DOHH2 (cell line): ENCODE measurements at regions not wholly inside any gene's neighbourhood (a gene's known extent, or its start where the extent isn't known, plus 50 kb on each side); places are given as distances from the start of the nearest gene placed in this dataset.

Experiments
- H3F3A ChIP-seq: fragments of 200-600 bp; sonication (generic), shearing (Covaris generic); 2 replicates; pipeline ENCODE4 v1.6.0; 2016; ENCODE audit warnings: antibody characterized with exemption, mild to moderate bottlenecking; ENCODE audit not compliant: control insufficient read depth, insufficient read depth
- H3K27ac ChIP-seq: fragments of 200-600 bp; sonication (generic); 2 replicates; pipeline ENCODE4 v1.5.1; 2014; ENCODE audit warnings: low read depth, mild to moderate bottlenecking, low read length, moderate library complexity
- H3K27me3 ChIP-seq: fragments of 200-600 bp; sonication (generic); 2 replicates; pipeline ENCODE4 v1.6.1; 2014; ENCODE audit warnings: mild to moderate bottlenecking, low read length, mixed read lengths; ENCODE audit not compliant: control insufficient read depth
- H3K36me3 ChIP-seq: fragments of 200-600 bp; sonication (generic); 2 replicates; pipeline ENCODE4 v1.6.1; 2014; ENCODE audit warnings: mild to moderate bottlenecking, low read length, moderate library complexity, mixed read lengths; ENCODE audit not compliant: control insufficient read depth
- H3K4me1 ChIP-seq: fragments of 200-600 bp; sonication (generic); 2 replicates; pipeline ENCODE4 v1.6.1; 2014; ENCODE audit warnings: mild to moderate bottlenecking, low read length, mixed read lengths; ENCODE audit not compliant: control insufficient read depth
- H3K4me2 ChIP-seq: fragments of 200-600 bp; sonication (generic); 2 replicates; pipeline ENCODE4 v1.6.0; 2014; ENCODE audit warnings: mild to moderate bottlenecking, low read length, moderate library complexity
- H3K4me3 ChIP-seq: fragments of 200-600 bp; sonication (generic); 2 replicates; pipeline ENCODE4 v1.5.1; 2014; ENCODE audit warnings: mild to moderate bottlenecking, low read length, mixed read lengths
- H3K79me2 ChIP-seq: fragments of 200-600 bp; sonication (generic); 2 replicates; pipeline ENCODE4 v1.6.1; 2014; ENCODE audit warnings: mild to moderate bottlenecking, low read length, mixed read lengths; ENCODE audit not compliant: control insufficient read depth
- H3K9me2 ChIP-seq: fragments of 200-600 bp; sonication (generic); replicated peaks from 2 replicates; pipeline ENCODE4 v1.6.1; 2014; ENCODE audit warnings: mild to moderate bottlenecking, low read length, mixed read lengths; ENCODE audit not compliant: control insufficient read depth
- H3K9me3 ChIP-seq: fragments of 200-600 bp; sonication (generic); 2 replicates; pipeline ENCODE4 v1.6.1; 2014; ENCODE audit warnings: antibody characterized with exemption, low read length, mixed read lengths; ENCODE audit not compliant: control insufficient read depth, insufficient read depth
- H4K20me1 ChIP-seq: fragments of 200-600 bp; sonication (generic); 2 replicates; pipeline ENCODE4 v1.6.0; 2014; ENCODE audit warnings: low read depth, mild to moderate bottlenecking, antibody characterized with exemption, low read length, moderate library complexity; ENCODE audit not compliant: control insufficient read depth, insufficient read depth
- CTCF ChIP-seq: fragments of 200-600 bp; sonication (generic); IDR thresholded peaks from one replicate; pipeline ENCODE4 v1.5.1; 2014; ENCODE audit warnings: antibody characterized with exemption, mild to moderate bottlenecking, low read depth, low read length; ENCODE audit not compliant: poor library complexity, severe bottlenecking
- EZH2phosphoT487 ChIP-seq: fragments of 200-600 bp; sonication (generic); IDR thresholded peaks from 2 replicates; pipeline ENCODE4 v1.6.1; 2017; ENCODE audit warnings: borderline replicate concordance, mild to moderate bottlenecking, antibody characterized with exemption, low read length, moderate library complexity, mixed read lengths

DNA sequence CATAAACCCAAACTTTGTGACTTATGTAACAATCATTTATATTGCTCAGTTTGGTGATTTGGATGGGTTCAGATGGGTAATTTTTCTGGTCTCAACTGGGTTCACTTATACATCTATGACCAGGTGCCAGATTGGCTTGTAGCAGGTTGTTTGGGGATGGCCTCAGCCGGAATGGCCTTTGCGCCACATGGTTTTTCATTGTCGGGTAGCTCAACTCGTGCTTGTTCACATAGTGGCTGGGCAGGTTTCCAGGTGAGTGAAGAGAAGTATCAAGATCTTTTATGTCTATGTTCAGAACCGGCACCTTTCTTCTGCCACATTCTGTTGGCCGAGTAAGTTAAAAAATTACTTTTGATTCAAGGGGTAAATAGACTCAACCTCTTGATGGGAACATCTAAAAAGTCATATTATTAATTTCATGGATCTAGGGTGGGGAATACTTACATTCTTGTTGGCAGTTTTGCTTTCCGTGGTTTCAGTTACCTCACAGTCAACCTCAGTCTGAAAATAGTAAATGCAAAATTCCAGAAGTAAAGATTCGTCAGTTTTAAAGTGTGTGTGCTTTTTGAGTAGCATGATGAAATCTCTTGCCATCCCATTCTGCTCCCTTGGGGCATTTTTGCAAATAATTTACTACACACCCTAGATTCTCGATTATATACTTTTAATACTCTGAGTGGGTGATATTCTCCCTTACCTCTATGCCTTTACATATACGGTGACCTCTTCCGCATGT, 745.7 kb upstream of the CCDC54 start:
- H4K20me1 ChIP-seq = no peaks in the 10 kb centered on the region
- no peak overlapping the region for H3K27ac ChIP-seq
- H3K9me3 ChIP-seq = no peaks in the 10 kb centered on the region
- H3K4me2 ChIP-seq = no peak overlapping the region
- H3K9me2 ChIP-seq = no peaks in the 10 kb centered on the region
- H3K79me2 ChIP-seq = no peaks in the 10 kb centered on the region
- TF ChIP-seq CTCF (no peak), EZH2phosphoT487 (no peak)
- no peak overlapping the region for H3K4me3 ChIP-seq
- no peaks in the 10 kb centered on the region for H3F3A ChIP-seq
- H3K4me1 ChIP-seq = peaks cover 18% of the 10 kb centered on the region
- no peaks in the 10 kb centered on the region for H3K27me3 ChIP-seq
- no peaks in the 10 kb centered on the region for H3K36me3 ChIP-seq

DNA sequence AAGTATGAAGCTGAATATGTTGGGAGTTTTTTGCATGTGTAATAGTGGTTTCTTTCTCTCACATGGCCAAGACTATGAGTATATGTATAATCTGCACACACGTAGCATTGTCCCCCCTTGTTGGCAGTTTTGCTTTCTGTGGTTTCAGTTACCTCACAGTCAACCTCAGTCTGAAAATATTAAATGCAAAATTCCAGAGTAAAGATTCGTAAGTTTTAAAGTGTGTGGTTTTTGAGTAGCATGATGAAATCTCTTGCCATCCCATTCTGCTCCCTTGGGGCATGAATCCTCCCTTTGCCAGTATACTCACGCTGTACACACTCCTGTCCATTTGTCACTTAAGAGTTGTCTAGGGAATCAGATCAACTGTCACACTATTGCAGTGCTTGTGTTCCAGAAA, 742.0 kb upstream of the CCDC54 start:
- Histone ChIP-seq H4K20me1 (no peaks in the 10 kb centered on the region), H3K79me2 (no peaks in the 10 kb centered on the region), H3K9me3 (no peaks in the 10 kb centered on the region), H3K9me2 (no peaks in the 10 kb centered on the region), H3F3A (no peaks in the 10 kb centered on the region), H3K4me2 (no peak overlapping the region), H3K36me3 (no peaks in the 10 kb centered on the region), H3K4me3 (no peak overlapping the region), H3K27me3 (no peaks in the 10 kb centered on the region), H3K4me1 (peaks cover 3% of the 10 kb centered on the region), H3K27ac (no peak overlapping the region)
- TF ChIP-seq EZH2phosphoT487 (no peak), CTCF (no peak)

GRCh38 chr3:106635826-106636225, 741.4 kb upstream of the CCDC54 start:
- H3F3A ChIP-seq = no peaks in the 10 kb centered on the region
- H3K9me3 ChIP-seq = no peaks in the 10 kb centered on the region
- H3K79me2 ChIP-seq = no peaks in the 10 kb centered on the region
- H3K27me3 ChIP-seq = no peaks in the 10 kb centered on the region
- H3K9me2 ChIP-seq = no peaks in the 10 kb centered on the region
- H3K36me3 ChIP-seq = no peaks in the 10 kb centered on the region
- no peak overlapping the region for H3K4me2 ChIP-seq
- H3K27ac ChIP-seq = no peak overlapping the region
- no peak overlapping the region for H3K4me3 ChIP-seq
- H4K20me1 ChIP-seq = no peaks in the 10 kb centered on the region
- TF ChIP-seq EZH2phosphoT487 = no peak
- no peak for TF ChIP-seq CTCF
- peaks cover 7% of the 10 kb centered on the region for H3K4me1 ChIP-seq
